ENCODE measurements at regions not wholly inside any gene's neighbourhood (a gene's known extent, or its start where the extent isn't known, plus 50 kb on each side); places are given as distances from the start of the nearest gene placed in this dataset.

GRCh38 chr9:108142142-108142503 is 652.6 kb upstream of the KLF4 start (continued):
- TF ChIP-seq ZNF462 (CRISPR knock-in tag; IDR thresholded peaks at IDR 0.05): no peak
- no peak for TF ChIP-seq EZH2 (IDR thresholded peaks at IDR 0.05; ENCODE audit: low read depth, unreplicated experiment)
- no peak for TF ChIP-seq NANOG (IDR thresholded peaks at IDR 0.05; ENCODE audit: borderline replicate concordance)
- no peak for TF ChIP-seq POLR2AphosphoS5 (IDR thresholded peaks at IDR 0.05; ENCODE audit: low read depth)
- TF ChIP-seq CTCF (conservative IDR thresholded peaks at IDR 0.05; ENCODE audit: low read depth in 2 of 2): no peak
- no peak for TF ChIP-seq ETS1 (IDR thresholded peaks at IDR 0.05)
- TF ChIP-seq STAT1 (IDR thresholded peaks at IDR 0.05; ENCODE audit: unreplicated experiment): no peak

- peaks cover 22% of the 10 kb centered on the region for H3K4me1 Mint-ChIP-seq
- Histone ChIP-seq H3K9me2 (ENCODE audit: insufficient read depth) (peaks cover 10% of the 10 kb centered on the region), H3K79me2 (replicated peaks; ENCODE audit: insufficient read depth) (no peaks in the 10 kb centered on the region), H3K36me3 (ENCODE audit: insufficient read depth) (no peaks in the 10 kb centered on the region), H3K27me3 (ENCODE audit: insufficient read depth) (no peaks in the 10 kb centered on the region), H3K4me2 (no peak overlapping the region), H4K20me1 (replicated peaks; ENCODE audit: insufficient read depth) (no peaks in the 10 kb centered on the region), H3K4me3 (no peak overlapping the region), H3K4me1 (ENCODE audit: insufficient read depth) (peaks cover 5% of the 10 kb centered on the region), H3K27ac (ENCODE audit: low read depth) (no peak overlapping the region), H3F3A (replicated peaks; ENCODE audit: low read depth) (no peaks in the 10 kb centered on the region), H2AFZ (no peak overlapping the region)
- no peak overlapping the region for H3K27ac Mint-ChIP-seq
- H3K36me3 Mint-ChIP-seq (ENCODE audit: low read depth): no peaks in the 10 kb centered on the region
- DNase-seq (ENCODE audit: low spot score): no peak
- no peaks in the 10 kb centered on the region for H3K9me3 Mint-ChIP-seq
- H3K27me3 Mint-ChIP-seq (ENCODE audit: insufficient read depth, low read depth, poor library complexity): no peaks in the 10 kb centered on the region
- ATAC-seq: no peak
- no peak overlapping the region for H3K4me3 Mint-ChIP-seq
- TF ChIP-seq ZNF114 (CRISPR knock-in tag; IDR thresholded peaks at IDR 0.05) (no peak), CREB1 (CRISPR knock-in tag; IDR thresholded peaks at IDR 0.05; ENCODE audit: low read depth) (no peak), EZH2phosphoT487 (IDR thresholded peaks at IDR 0.05; ENCODE audit: unreplicated experiment) (no peak), REST (IDR thresholded peaks at IDR 0.05; ENCODE audit: unreplicated experiment) (no peak), EZH2 (IDR thresholded peaks at IDR 0.05; ENCODE audit: low read depth, unreplicated experiment) (no peak), STAT1 (IDR thresholded peaks at IDR 0.05; ENCODE audit: unreplicated experiment) (no peak), NANOG (IDR thresholded peaks at IDR 0.05; ENCODE audit: borderline replicate concordance) (no peak)
Observed at GRCh38 chr9:108139900-108140299, 650.3 kb upstream of the KLF4 start.

Data from GM23338 (cell line).